T1000 (cell line): ENCODE measurements at regions not wholly inside any gene's neighbourhood (a gene's known extent, or its start where the extent isn't known, plus 50 kb on each side); places are given as distances from the start of the nearest gene placed in this dataset.

Experiments
- DNase-seq: peaks from one replicate; lab custom pipeline; 2025; ENCODE audit warnings: mixed read lengths; lab: John Stamatoyannopoulos, UW

- DNase-seq: no peak
These were observed 97.8 kb upstream of the SLC44A1 start for GRCh38 chr9:105146677-105147076.

GRCh38 chr9:105147110-105147871 is 97.2 kb upstream of the SLC44A1 start:
- DNase-seq: no peak

GRCh38 chr9:105148328-105149006 is 96.0 kb upstream of the SLC44A1 start:
- DNase-seq: no peak

- DNase-seq: no peak
These were observed 93.3 kb upstream of the SLC44A1 start for GRCh38 chr9:105150991-105151685.

GRCh38 chr9:105151686-105151995 is 92.8 kb upstream of the SLC44A1 start:
- DNase-seq: no peak

- DNase-seq: no peak
These were observed 89.7 kb upstream of the SLC44A1 start for GRCh38 chr9:105154723-105155191.

- DNase-seq: no peak
These were observed 87.3 kb upstream of the SLC44A1 start for GRCh38 chr9:105157171-105157583.

- DNase-seq: no peak
These were observed 86.4 kb upstream of the SLC44A1 start for GRCh38 chr9:105158020-105158419.

GRCh38 chr9:105158898-105159297 is 85.6 kb upstream of the SLC44A1 start:
- no peak for DNase-seq

- no peak for DNase-seq
These were observed 75.6 kb upstream of the SLC44A1 start for GRCh38 chr9:105168870-105169319.

- DNase-seq: no peak
These were observed 73.4 kb upstream of the SLC44A1 start for GRCh38 chr9:105171076-105171475.

- DNase-seq: no peak
These were observed 72.9 kb upstream of the SLC44A1 start for GRCh38 chr9:105171589-105171988.

GRCh38 chr9:105172436-105172835 is 72.0 kb upstream of the SLC44A1 start:
- no peak for DNase-seq

- no peak for DNase-seq
These were observed 71.1 kb upstream of the SLC44A1 start for GRCh38 chr9:105173306-105173705.

- no peak for DNase-seq
These were observed 70.6 kb upstream of the SLC44A1 start for GRCh38 chr9:105173826-105174225.

- no peak for DNase-seq
These were observed 68.3 kb upstream of the SLC44A1 start for GRCh38 chr9:105176194-105176593.

- DNase-seq: no peak
These were observed 66.4 kb upstream of the SLC44A1 start for GRCh38 chr9:105178076-105178475.

- DNase-seq: no peak
These were observed 56.7 kb upstream of the SLC44A1 start for GRCh38 chr9:105187781-105188180.

- no peak for DNase-seq
These were observed 55.7 kb upstream of the SLC44A1 start for GRCh38 chr9:105188746-105189145.

GRCh38 chr9:105191508-105192121 is 52.8 kb upstream of the SLC44A1 start:
- no peak for DNase-seq

GRCh38 chr9:105193560-105193959 is 50.9 kb upstream of the SLC44A1 start:
- no peak for DNase-seq

- no peak for DNase-seq
These were observed 50.2 kb upstream of the SLC44A1 start for GRCh38 chr9:105194234-105194633.
